M059J (cell line): ENCODE measurements at regions not wholly inside any gene's neighbourhood (a gene's known extent, or its start where the extent isn't known, plus 50 kb on each side); places are given as distances from the start of the nearest gene placed in this dataset.

Experiments
- DNase-seq: peaks from one replicate; pipeline ENCODE4 v3.0.0-alpha.2; 2012; ENCODE audit warnings: low read depth

DNA sequence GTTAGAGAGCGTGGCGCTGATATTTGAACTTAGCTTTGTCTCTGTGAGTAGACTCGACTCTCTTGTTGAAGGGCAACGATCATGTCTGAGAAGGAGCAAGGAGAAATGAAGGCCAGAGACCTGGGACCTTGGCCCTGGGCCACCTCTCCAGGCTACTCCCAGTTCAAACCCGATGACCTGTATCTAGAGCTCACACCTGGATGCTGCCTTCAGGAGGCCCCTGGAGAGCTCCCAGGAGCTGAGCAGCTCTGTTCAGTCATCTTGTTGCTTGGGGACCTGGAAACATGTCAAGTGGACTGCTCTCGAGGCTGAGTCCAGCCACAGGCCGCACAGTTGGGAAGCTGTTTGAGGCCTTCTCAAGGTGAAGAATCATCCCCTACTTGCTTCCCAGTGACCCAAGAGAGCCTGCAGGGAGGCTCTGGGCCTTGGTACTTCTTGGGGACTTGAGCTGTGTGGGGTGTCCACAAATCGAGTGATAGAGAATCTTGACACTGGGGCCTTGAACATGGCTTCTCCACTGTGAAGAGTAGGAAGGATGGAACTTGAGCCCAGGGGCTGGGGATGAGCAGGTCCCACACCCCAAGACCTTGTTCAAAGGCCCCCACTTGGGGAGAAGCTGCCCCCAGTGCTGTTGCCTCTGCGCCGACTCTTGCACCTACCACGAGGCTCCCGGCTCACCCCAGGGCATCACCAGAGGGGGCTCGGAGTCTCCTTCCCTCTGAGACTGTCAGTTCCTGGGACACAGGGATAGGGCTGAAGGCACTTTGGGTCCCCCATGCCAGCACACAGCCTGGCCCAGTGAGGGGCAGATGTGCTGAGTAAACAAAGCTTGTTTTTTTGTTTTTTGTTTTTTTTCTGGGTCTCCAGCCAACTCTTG lies 112.1 kb downstream of the IRX5 start:
- DNase-seq, result no peak

DNA sequence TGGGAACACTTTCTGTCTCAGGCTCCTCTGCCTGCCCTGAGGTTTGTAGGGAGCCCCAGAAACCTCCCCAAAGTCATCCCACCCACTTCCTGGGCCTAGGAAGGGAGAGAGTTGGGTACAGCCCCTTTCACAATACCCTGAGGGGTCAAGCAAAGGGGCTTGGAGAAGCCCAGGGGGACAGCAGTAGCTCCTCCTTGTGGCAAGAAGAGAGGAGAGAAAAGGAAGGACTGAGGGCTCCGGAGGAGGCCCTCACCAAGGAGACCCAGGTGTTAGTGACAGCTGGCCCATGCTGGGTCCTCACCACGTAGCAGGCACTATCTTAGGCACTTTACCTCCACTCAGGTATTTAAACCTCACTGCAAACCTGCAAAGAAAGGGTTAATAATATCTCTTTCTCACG lies 112.8 kb downstream of the IRX5 start:
- DNase-seq, result no peak

DNA sequence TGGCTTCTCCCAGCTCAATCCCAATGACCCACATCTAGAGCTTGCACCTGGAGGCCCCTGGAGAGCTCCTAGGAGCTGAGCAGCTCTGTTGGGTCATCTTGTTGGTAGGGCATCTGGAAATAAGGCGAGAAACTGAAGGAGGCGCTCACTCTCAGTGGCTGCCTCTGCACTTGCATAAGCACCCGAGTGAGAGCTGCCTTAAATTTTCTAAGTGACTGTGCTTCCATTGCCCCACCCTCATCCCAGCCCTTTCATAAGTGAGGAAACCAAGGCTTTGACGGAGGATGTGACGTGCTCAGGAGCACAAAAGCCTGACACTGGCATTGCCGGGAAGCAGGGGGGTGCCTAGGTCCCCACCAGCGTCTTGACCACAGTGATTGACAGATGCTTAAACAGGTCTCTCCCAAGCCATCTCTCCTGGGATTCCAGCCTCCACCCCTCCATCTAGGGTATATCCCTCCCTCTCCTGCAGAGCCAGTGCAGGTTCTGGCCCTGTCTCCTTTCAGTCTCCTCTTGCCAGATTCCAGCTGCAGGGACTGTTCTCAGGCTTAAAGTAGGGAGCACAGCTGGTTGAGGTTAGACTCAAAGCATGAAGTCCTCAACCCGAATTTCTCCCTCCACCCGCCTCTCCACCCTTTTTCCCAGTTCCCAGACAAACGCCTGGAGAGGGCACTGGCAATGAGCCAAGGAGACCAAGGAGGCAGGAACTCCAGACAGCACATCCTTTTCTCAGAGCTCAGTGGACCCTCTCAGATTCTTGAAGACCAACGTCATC lies 113.7 kb downstream of the IRX5 start:
- DNase-seq, result no peak

DNA sequence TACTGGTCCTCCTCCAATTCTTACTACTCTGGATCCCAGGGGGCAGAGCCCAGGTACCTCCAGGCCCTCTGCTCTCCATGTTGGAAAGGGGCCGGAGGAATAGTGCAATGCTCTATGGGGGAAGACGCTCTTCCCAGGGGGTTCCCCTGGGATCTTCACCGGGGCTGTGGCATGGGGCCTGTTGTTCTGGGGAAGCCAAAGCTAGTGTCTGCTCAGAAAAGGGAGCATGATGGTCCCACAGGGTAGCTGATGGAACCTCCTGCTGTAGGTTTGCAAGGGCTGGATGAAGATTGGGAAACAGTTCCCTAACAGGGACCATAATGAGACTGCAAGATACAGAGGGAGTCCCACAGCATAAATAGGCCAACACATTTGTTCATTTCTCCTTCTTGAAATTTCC lies 114.7 kb downstream of the IRX5 start:
- DNase-seq, result no peak

DNA sequence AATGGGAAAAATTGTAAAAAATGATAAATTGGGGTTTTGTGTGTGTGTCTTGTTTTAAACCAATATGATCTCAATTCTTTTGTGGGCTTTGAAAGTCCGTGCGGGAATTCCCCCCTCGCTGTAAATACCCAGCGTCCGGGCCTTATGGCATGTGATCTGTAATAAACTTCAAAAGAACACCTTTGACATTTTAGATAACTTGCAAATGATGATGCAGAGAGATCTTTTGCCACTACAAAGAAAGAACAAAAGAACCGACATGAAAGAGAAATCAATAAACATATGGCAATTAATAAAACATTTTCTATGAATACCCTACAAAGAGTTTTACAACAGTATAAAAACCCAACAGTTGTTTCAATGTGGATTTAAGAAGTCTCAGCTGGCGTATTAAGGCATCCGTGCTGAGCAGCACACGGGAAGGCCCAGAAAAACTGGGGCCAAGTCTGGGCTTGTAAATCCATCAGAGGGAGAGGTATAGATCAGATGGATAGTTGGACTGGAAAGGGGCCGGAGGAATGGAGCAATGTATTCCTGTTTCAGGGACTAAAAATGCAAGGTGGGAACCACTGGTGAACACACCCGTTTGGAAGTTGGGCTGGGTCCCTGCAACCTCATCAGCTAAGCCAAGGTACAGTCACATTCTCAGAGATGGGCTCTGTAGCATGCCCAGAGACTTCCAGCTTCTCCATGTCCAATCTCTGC lies 115.2 kb downstream of the IRX5 start:
- no peak for DNase-seq

DNA sequence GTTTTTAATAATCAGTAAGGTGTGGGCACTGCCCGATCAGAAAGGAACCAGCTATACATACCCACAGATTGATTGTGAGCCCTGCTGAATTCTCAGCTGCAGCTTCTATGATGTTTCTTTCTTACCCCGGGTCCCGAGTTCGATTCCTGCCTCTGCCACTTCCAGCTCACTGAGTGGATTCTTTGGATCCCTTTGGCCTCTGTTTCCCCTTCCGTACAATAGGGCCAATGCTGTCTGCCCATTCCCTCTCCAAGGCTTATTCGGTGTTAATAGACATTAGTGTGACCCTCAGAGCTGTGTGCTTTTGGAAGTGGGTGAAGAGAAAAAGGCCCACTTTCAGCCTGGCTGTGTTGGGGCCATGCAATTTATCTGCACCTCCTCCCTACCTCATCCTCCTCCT lies 115.8 kb downstream of the IRX5 start:
- no peak for DNase-seq

DNA sequence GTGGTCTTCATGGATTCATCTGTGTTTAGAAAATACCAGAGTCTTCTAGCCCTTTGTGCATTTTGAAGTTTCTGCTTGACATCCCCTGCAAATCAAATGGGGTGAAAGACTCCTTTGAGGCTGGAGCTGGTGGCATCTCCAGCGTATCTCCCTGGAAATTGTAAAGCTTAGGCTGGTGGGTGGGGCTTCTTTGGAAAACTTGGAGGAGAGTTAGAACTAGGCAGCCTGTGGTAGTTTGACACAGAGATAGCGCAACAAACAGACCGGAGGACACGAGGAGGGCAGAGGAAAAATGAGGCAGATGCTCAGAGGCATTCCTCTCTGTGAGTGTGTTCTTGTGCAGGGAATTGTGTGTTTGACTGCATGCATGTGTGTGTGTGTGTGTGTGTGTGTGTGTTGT lies 116.3 kb downstream of the IRX5 start:
- DNase-seq, result no peak

DNA sequence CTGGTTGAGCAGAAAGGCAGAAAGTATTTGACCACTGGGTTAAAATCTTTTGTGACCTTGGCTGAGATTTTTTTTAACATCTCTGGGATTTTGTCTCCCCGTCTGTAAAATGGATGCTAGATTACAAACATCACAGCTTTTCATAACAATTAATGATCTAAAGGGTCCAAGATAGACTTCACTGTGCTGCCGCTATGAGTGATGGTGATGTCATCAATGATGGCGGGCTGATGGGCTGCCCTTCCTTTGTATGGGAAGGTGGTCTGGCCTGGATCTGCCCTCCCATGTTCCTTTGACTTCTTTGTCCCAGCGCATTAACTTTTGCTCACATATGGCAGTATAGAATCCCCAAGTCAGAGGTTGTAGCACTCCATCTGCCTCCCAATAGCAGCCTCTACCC lies 116.7 kb downstream of the IRX5 start:
- no peak for DNase-seq

DNA sequence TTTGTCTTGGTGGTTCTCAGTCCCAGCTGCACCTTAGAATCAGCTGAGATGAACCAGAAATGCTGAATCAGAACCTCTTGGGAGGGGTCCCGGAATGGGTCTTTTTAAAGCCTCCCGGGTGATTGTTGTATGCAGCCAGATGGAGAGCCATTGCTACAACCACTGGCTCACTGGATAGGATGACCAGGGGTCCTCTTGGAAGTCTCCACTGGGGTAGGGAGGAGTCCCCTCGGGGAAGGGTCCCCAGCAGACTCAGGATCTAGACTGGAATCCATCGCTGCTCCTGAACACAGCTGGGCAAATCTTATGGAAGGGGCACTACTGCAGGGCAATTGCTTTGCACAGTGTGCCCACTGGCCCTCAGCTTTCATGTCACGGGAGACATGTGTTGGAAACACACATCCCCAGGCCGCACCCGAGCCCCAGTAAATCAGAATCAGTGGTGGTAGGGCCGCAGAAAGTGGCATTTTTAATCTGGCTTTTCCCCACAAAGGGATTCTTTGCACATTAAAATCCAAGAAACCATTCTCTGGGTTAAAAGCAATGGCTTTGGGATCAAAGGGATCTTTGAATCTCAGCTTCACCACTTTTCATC lies 117.3 kb downstream of the IRX5 start:
- no peak for DNase-seq

DNA sequence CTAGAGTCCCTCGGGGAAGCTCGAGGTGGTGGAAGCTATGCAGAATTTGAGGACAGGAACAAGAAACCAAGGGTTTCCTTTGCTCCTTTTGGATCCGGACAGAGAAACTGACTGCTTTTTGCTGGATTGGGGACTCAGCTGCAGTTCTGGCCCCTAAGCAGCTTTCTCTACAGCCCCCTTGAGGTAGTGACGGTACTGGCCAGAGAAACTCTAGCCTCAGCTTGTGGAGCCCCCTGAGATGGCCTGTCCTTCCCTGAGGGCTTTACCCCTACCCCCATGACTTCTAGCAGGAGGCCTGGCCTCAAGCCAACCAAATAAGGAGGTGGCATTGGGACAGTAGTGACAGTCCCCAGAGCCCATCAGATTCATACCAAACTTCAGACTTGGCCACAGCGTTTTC lies 118.1 kb downstream of the IRX5 start:
- DNase-seq, result no peak

DNA sequence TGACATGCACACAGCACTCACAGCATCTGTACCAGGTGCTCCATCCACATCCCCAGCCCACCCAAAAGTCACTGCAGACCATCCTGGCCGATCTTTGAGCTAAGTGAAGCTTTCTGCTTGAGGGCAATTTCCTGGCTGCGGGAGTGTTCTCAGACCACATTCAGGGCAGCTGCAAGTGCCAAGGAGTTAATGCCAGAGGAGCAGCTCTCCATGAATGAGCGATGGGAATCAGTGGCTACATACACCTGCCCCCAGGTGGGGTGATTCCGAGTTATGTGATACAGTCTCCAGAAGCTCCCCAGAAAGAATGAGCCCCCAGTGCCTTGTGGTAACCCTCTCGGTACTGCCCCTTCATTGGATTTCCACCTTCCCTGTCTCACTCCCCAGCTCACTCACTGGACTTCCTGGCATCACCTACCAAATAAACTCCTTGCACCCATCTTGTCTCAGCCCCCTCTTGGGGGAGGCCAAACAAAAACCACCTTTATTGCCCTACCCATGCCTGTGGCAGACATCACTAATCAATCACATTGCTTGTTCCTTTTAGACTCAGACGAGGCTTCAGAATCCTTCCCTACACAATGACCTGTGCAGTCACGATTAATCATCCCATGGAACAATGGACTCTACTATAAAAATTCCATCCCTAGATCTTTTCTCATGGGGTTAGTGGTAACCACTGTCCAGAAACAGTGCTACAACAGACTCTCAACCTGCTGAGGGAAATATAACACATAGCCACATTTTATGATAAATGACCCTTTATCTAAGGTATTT lies 121.1 kb downstream of the IRX5 start:
- no peak for DNase-seq

DNA sequence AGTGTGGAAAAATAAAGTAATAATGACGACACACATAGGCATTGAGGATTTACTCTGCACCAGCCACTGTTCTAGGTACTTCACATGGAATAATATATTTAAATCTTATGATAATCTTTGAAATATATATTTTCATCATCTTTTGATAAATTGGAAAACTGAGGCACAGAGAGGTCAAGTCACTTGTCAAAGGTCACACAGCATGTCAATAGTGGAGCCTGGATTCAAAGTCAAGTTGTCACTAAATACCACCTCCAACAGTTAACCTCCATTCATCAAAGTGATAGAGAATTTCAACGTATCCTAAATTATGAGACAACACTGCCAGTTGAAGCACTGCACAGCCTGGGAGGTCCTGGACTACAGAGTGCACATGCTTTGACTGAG lies 121.7 kb downstream of the IRX5 start:
- DNase-seq, result no peak

DNA sequence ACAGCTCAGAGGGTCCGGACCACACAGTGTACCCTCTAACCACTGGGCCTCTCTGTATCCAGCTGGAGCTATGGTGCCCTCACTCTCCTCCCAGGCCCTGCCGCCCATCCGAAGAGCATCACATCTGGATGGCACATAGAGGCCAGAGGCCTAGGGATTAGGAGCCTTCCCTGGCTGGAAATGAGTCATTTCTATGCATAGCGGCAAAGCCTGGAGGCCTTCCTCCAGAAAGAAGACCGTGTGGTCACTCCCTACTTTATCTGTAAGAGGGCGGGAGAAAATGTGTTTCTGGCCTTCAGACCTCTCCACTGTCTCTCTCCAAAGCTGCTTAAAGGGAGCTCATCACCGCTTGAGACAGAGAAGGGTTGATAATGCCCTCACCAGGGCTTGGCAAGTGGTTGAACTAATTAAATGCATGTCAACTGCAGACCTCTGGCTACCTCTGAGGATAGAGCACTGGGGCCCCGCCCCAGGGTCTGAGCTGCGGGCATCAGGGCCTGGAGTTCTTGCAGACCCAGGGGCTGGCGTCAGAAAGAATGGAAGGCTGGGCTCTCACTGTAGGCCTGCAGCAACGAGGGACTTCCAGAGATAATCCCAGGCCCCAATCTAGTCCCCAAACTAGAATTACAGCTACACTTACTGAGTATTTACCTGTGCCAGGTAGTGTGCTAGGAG lies 122.2 kb downstream of the IRX5 start:
- DNase-seq, result peak; percentile 3

DNA sequence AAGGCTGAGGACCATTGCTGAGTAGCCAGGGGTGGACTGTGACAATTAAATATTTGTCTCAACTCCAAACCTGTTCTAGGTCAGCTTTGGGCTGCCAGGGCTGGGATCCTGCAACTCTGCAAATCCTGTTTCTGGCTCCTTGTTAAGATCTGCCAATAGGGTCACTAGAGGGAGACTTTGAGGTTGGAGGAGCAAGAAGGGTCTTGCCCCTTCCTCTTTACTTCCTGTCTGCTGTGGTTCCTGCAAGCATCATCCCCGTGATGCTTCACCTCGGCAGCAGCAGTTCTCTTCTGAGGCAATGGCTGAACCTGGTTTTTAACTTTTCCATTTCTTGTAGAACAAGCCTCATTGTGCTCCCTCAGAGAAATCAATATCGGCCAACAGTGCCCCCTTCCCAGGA lies 124.6 kb downstream of the IRX5 start:
- no peak for DNase-seq

DNA sequence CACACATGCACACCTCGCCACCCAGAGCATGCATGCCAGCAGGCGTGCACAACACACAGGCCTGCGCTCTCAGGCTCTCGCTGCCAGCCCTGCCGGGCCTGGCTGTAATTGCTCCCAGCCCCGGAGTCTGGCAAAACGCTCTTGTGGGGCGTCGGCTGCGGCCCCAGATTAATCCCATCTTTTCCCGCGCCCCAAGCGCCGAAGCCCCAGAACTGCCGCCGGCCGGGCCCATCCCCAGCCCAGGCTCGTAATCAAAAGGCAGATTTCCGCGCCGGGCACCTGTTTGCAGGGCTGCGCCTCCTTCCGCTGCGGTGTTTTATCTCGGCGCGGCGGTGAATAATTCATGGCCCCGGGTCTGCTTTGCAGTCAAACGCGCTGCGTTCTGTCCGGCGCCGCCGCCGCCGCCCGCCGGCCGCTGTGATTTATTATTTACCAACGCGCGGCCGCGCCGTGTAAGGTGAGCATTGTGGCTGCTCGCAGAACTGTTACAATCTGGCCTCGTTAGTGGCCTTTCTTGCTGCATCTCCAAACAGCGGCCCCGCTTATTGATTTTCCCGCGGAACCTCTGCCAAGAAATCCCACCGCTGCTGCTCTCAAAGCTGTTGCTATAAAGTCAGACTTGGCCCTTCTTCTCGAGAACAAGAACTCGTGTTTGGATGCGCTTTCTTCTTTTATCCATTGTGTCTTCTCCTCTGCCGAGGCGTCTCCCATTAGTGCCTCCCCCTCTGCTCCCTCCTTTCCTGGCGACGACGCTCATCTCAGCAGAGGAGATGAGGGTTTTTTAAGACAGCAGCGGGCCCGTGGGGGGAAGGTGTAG lies 126.1 kb downstream of the IRX5 start:
- DNase-seq, result no peak

DNA sequence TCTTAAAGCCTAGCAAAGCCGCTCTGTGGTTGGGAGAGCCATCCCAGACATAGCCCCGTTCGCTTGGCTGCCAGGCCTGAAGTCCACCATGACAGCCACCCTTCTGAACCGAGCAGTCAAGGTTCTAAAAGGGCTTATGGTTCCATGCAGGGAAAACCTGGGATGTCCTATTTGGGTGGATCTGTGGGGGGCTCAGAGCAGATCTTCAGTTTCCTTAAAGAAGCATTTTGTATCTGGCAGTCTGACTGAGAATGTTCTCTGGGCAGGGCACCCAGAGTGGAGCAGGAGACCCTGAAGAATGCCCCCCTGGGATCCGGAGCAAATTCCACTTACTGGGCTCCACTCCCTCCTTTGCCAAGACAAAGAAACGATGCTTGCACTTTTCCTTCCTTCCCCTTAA lies 127.2 kb downstream of the IRX5 start:
- DNase-seq, result no peak

DNA sequence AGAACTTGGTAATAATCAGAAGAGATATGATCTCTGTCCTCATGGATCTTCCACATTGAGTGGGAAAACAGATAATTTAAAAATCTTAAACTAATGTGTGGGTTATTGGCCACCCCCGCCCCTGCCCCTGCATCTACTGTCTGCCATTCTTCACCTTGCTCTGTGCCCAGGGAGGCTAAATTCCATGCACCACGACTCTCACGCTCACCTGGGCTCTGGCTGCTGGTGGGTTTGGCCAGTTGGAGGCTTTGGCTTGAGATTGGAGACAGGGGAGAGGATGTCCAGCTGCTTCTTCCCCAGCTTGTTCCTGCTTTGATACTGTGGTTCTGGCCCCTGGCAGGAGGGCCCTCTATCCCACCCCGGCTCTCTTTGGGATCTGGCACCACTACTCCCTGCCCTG lies 127.9 kb downstream of the IRX5 start:
- DNase-seq, result no peak

DNA sequence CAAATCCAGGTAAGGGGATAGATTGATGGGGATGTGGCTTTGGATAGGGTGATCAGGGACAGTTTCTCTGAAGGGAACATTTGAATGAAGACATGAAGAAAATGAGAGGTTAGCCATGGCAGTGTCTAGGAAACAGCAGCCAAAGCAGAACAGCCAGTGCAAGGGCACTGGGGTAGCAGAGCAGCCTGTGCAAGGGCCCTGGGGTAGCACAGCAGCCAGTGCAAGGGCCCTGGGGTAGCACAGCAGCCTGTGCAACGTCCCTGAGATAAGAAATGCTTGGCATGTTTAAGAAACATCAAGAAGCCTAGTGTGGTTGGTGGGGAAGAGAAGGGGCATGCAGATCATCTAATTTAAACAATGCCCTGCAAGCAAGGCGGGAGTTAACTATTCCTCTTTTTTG lies 128.5 kb downstream of the IRX5 start:
- DNase-seq, result no peak

DNA sequence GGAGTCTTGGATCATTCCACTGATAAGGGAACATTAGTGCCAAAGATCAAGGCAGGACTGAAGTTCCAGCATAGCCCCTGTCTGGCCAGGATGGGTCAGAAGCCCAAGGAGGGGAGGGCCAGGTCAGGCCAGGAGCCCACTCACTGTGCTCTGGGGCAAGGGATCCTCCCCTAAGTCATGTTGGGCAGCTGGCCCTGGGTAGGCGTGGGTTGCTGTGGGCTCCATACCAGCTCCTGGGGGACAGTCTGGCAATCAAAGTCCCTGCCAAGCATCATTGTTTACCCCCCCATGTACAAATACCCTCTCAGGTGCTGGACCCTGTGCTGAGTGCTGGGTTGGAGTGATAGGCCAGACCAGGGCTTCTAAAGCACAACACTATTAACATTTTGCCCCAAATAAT lies 130.5 kb downstream of the IRX5 start:
- DNase-seq, result no peak

DNA sequence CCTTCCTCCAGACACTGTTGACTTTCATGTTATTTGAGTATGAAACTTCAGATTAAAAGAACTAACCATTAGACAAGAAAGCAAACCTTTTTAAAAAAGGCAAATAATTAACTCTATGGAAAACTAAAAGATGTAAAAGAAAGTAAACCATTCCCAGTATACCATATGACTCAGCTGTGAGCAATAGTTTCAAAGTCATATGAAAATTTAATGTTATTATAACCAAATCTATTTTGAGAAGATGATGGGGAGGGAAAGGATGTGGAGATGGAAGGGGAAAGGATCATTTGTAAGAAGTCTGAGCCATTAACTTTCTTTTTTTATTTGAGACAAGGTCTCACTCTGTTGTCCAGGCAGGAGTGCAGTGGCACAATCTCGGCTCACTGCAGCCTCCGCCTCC lies 131.8 kb downstream of the IRX5 start:
- DNase-seq, result no peak
